Keratinocyte (primary cell): ENCODE measurements at regions not wholly inside any gene's neighbourhood (a gene's known extent, or its start where the extent isn't known, plus 50 kb on each side); places are given as distances from the start of the nearest gene placed in this dataset.

Source experiments
- DNase-seq: peaks from one replicate; pipeline ENCODE4 v3.0.0-alpha.2; 2011; ENCODE audit warnings: low read depth, missing footprints, low spot score
- FAIRE-seq: peaks from 2 replicates; lab custom pipeline; 2011; peaks lifted over from hg19 to GRCh38; lab: Jason Lieb, UNC
- H2AFZ ChIP-seq: 2 replicates; pipeline ENCODE4 v1.6.0; 2012; ENCODE audit warnings: low read length, control low read depth, inconsistent platforms; ENCODE audit not compliant: control insufficient read depth
- H3K27ac ChIP-seq: 2 replicates; pipeline ENCODE4 v1.5.1; 2011; ENCODE audit warnings: low read length; ENCODE audit not compliant: control insufficient read depth, insufficient read depth
- H3K27me3 ChIP-seq: 3 replicates; pipeline ENCODE4 v1.6.0; 2011; ENCODE audit warnings: low read length; ENCODE audit not compliant: control insufficient read depth, insufficient read depth; ENCODE audit errors: extremely low read depth
- H3K36me3 ChIP-seq, 2 experiments: 2 replicates in 1 of 2; 3 replicates in 1 of 2; pipeline ENCODE4 v1.5.1; 2011; ENCODE audit warnings: low read length in 2 of 2, mild to moderate bottlenecking in 1 of 2; ENCODE audit not compliant: control insufficient read depth in 2 of 2, insufficient read depth in 2 of 2; ENCODE audit errors: extremely low read depth in 1 of 2
- H3K4me1 ChIP-seq: 3 replicates; pipeline ENCODE4 v1.5.1; 2011; ENCODE audit warnings: low read length; ENCODE audit not compliant: control insufficient read depth, insufficient read depth; ENCODE audit errors: extremely low read depth
- H3K4me2 ChIP-seq: 3 replicates; pipeline ENCODE4 v1.6.0; 2011; ENCODE audit warnings: low read depth, low read length; ENCODE audit not compliant: control insufficient read depth, insufficient read depth; ENCODE audit errors: extremely low read depth
- H3K4me3 ChIP-seq, 3 experiments: fragments of 200-600 bp in 1 of 3; sonication (generic) in 1 of 3; 2 replicates in 2 of 3; 3 replicates in 1 of 3; pipeline ENCODE4 v1.5.1; 2011 to 2016; ENCODE audit warnings: low read length in 3 of 3, mild to moderate bottlenecking in 3 of 3, control low read depth in 2 of 3, inconsistent platforms in 1 of 3, low read depth in 1 of 3, mixed read lengths in 1 of 3, mixed run types in 1 of 3, moderate library complexity in 1 of 3; ENCODE audit not compliant: control insufficient read depth in 2 of 3, insufficient read depth in 2 of 3; ENCODE audit errors: extremely low read depth in 1 of 3
- H3K79me2 ChIP-seq: 2 replicates; pipeline ENCODE4 v1.6.0; 2012; ENCODE audit warnings: low read length; ENCODE audit not compliant: control insufficient read depth, insufficient read depth
- H3K9ac ChIP-seq: 3 replicates; pipeline ENCODE4 v1.6.0; 2011; ENCODE audit warnings: low read length; ENCODE audit not compliant: control insufficient read depth, insufficient read depth; ENCODE audit errors: extremely low read depth
- H3K9me1 ChIP-seq: 3 replicates; pipeline ENCODE4 v1.6.0; 2011; ENCODE audit warnings: low read length; ENCODE audit not compliant: control insufficient read depth, insufficient read depth; ENCODE audit errors: extremely low read depth
- H3K9me3 ChIP-seq: 2 replicates; pipeline ENCODE4 v1.5.1; 2012; ENCODE audit warnings: low read depth, low read length; ENCODE audit not compliant: control insufficient read depth
- H4K20me1 ChIP-seq: 3 replicates; pipeline ENCODE4 v1.6.0; 2011; ENCODE audit warnings: low read length; ENCODE audit not compliant: control insufficient read depth, insufficient read depth; ENCODE audit errors: extremely low read depth
- EZH2 ChIP-seq: IDR thresholded peaks from one replicate; pipeline ENCODE4 v1.6.1; 2012; ENCODE audit warnings: inconsistent platforms, mild to moderate bottlenecking, low read length, moderate library complexity
- dilution Hi-C: fragments of 300-500 bp; cut with MboI; formaldehyde crosslinking; loops from one replicate; pipeline ENCODE4 v1.7.0; 2020; ENCODE audit warnings: low sequenced_read_pairs; ENCODE audit not compliant: extremely low pct_ligation_motif_present
- TF ChIP-seq, protein P1 (sequence below), 3 experiments: IDR thresholded peaks in 1 of 3; conservative IDR thresholded peaks in 1 of 3; optimal IDR thresholded peaks in 1 of 3; 2 replicates in 2 of 3; 3 replicates in 1 of 3; pipeline versions ENCODE3 to v1.5.1; 2011; ENCODE audit warnings: low read length in 3 of 3, mild to moderate bottlenecking in 3 of 3, moderate library complexity in 2 of 3, control low read depth in 1 of 3, inconsistent platforms in 1 of 3; ENCODE audit not compliant: insufficient read depth in 2 of 3; ENCODE audit errors: extremely low read depth in 1 of 3

DNA sequence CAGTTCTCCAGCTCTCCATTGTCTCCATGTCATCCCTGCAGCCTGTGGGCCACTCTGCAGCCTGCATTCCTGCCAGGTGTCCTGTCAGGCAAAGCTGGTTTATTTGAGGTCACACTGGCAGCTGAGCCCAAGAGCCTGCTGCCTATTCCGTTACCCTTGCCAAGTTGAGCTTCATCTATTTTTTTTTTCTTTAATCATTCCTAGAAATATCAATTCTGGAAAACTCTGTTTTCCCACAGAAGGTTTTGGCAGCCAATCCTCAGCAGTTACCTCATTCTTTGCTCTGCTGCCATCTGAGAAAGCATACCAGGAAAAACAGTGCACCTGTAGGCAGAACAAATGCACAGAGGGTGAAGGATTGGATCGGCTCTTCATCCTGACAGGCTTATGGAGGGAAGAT lies 411.0 kb upstream of the ACVR2A start:
- H3K9ac ChIP-seq, result no peak overlapping the region
- no peaks in the 10 kb centered on the region for H4K20me1 ChIP-seq
- H3K79me2 ChIP-seq, result no peaks in the 10 kb centered on the region
- no peaks in the 10 kb centered on the region for H3K36me3 ChIP-seq
- dilution Hi-C loops, result no loop called here
- H3K9me3 ChIP-seq, result no peaks in the 10 kb centered on the region
- no peak overlapping the region for H3K27ac ChIP-seq
- H3K4me3 ChIP-seq, result no peak overlapping the region
- no peak overlapping the region for H2AFZ ChIP-seq
- no peaks in the 10 kb centered on the region for H3K4me1 ChIP-seq
- H3K27me3 ChIP-seq, result no peaks in the 10 kb centered on the region
- DNase-seq (no peak), FAIRE-seq (no peak)
- H3K9me1 ChIP-seq, result no peaks in the 10 kb centered on the region
- H3K4me2 ChIP-seq, result no peak overlapping the region
- TF ChIP-seq, protein P1, sequence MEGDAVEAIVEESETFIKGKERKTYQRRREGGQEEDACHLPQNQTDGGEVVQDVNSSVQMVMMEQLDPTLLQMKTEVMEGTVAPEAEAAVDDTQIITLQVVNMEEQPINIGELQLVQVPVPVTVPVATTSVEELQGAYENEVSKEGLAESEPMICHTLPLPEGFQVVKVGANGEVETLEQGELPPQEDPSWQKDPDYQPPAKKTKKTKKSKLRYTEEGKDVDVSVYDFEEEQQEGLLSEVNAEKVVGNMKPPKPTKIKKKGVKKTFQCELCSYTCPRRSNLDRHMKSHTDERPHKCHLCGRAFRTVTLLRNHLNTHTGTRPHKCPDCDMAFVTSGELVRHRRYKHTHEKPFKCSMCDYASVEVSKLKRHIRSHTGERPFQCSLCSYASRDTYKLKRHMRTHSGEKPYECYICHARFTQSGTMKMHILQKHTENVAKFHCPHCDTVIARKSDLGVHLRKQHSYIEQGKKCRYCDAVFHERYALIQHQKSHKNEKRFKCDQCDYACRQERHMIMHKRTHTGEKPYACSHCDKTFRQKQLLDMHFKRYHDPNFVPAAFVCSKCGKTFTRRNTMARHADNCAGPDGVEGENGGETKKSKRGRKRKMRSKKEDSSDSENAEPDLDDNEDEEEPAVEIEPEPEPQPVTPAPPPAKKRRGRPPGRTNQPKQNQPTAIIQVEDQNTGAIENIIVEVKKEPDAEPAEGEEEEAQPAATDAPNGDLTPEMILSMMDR (optimal IDR thresholded peaks at IDR 0.05 in 1 of 3, IDR thresholded peaks at IDR 0.05 in 1 of 3, conservative IDR thresholded peaks at IDR 0.05 in 1 of 3; ENCODE audit: extremely low read depth in 1 of 3, insufficient read depth in 2 of 3, low read length in 3 of 3), result no peak
- no peak for TF ChIP-seq EZH2

DNA sequence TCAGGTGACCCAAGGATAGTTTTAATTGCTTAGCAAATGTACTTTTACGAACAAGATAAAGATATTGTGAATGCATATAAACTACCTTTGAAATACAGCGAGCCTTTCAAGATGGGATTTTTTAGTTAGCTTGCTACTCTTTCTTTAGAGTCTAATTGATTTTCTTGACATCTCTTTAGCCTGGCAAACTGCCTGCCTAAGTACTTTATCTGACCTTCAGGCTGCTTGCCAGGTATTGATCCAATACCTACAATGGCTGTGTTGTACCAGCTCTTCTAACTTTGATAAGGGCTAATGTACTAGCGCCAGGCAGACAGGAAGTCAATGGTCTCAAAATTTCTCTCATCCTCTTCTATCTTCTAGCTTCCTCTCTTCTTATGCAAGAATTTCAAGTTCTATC lies 414.4 kb upstream of the ACVR2A start:
- DNase-seq, result no peak

More for the DNA sequence above, 414.4 kb upstream of the ACVR2A start:
- Histone ChIP-seq H3K4me1 (no peaks in the 10 kb centered on the region), H3K9ac (no peak overlapping the region), H3K4me3 (no peak overlapping the region), H3K9me1 (no peaks in the 10 kb centered on the region), H3K36me3 (no peaks in the 10 kb centered on the region), H4K20me1 (no peaks in the 10 kb centered on the region), H3K79me2 (no peaks in the 10 kb centered on the region), H3K4me2 (no peak overlapping the region), H3K9me3 (no peaks in the 10 kb centered on the region), H3K27me3 (no peaks in the 10 kb centered on the region), H3K27ac (no peak overlapping the region), H2AFZ (no peak overlapping the region)
- FAIRE-seq, result no peak
- dilution Hi-C loops, result no loop called here
- no peak for TF ChIP-seq EZH2
- TF ChIP-seq, protein P1 (optimal IDR thresholded peaks at IDR 0.05 in 1 of 3, IDR thresholded peaks at IDR 0.05 in 1 of 3, conservative IDR thresholded peaks at IDR 0.05 in 1 of 3; ENCODE audit: extremely low read depth in 1 of 3, insufficient read depth in 2 of 3, low read length in 3 of 3), result no peak
